CD4-positive, alpha-beta T cell treated with Interleukin-6 for 4 hours (primary cell): ENCODE measurements at regions not wholly inside any gene's neighbourhood (a gene's known extent, or its start where the extent isn't known, plus 50 kb on each side); places are given as distances from the start of the nearest gene placed in this dataset.
A peak's percentile ranks its signal among the peaks of the same experiment; 100 is the strongest.

Experiments
- DNase-seq: peaks from one replicate; pipeline ENCODE4 v3.0.0-alpha.2; 2020; ENCODE audit warnings: mixed read lengths

- DNase-seq = no peak
These were observed 333.8 kb downstream of the CDH26 start for GRCh38 chr20:60292001-60292520.

- DNase-seq = peak; percentile 3
These were observed 336.4 kb downstream of the CDH26 start for GRCh38 chr20:60294632-60295031.

GRCh38 chr20:60295214-60295613 is 337.0 kb downstream of the CDH26 start:
- no peak for DNase-seq

GRCh38 chr20:60297649-60298048 is 339.4 kb downstream of the CDH26 start:
- DNase-seq = no peak

GRCh38 chr20:60298647-60299046 is 340.4 kb downstream of the CDH26 start:
- DNase-seq = no peak

GRCh38 chr20:60299951-60300350 is 341.7 kb downstream of the CDH26 start:
- no peak for DNase-seq

- DNase-seq = no peak
These were observed 342.2 kb downstream of the CDH26 start for GRCh38 chr20:60300374-60300773.

GRCh38 chr20:60302875-60303274 is 344.7 kb downstream of the CDH26 start:
- DNase-seq = no peak

GRCh38 chr20:60304026-60304590 is 345.9 kb downstream of the CDH26 start:
- DNase-seq = no peak

GRCh38 chr20:60304931-60305330 is 346.7 kb downstream of the CDH26 start:
- no peak for DNase-seq

GRCh38 chr20:60306105-60306504 is 347.9 kb downstream of the CDH26 start:
- no peak for DNase-seq

- DNase-seq = no peak
These were observed 348.3 kb downstream of the CDH26 start for GRCh38 chr20:60306551-60306950.

- no peak for DNase-seq
These were observed 352.5 kb downstream of the CDH26 start for GRCh38 chr20:60310560-60311349.

- no peak for DNase-seq
These were observed 355.0 kb downstream of the CDH26 start for GRCh38 chr20:60313191-60313590.

- no peak for DNase-seq
These were observed 355.4 kb downstream of the CDH26 start for GRCh38 chr20:60313614-60314013.

- DNase-seq = no peak
These were observed 356.5 kb downstream of the CDH26 start for GRCh38 chr20:60314727-60315126.

GRCh38 chr20:60316476-60317158 is 358.4 kb downstream of the CDH26 start:
- no peak for DNase-seq

- DNase-seq = no peak
These were observed 359.2 kb downstream of the CDH26 start for GRCh38 chr20:60317401-60317800.

GRCh38 chr20:60321601-60322000 is 363.4 kb downstream of the CDH26 start:
- no peak for DNase-seq

- no peak for DNase-seq
These were observed 368.6 kb downstream of the CDH26 start for GRCh38 chr20:60326821-60327220.

- no peak for DNase-seq
These were observed 369.9 kb downstream of the CDH26 start for GRCh38 chr20:60327971-60328660.

- no peak for DNase-seq
These were observed 372.2 kb downstream of the CDH26 start for GRCh38 chr20:60330461-60330860.

GRCh38 chr20:60331688-60332300 is 373.6 kb downstream of the CDH26 start:
- DNase-seq = no peak
